Anterior cingulate cortex (tissue), 58 donors: ENCODE measurements at regions not wholly inside any gene's neighbourhood (a gene's known extent, or its start where the extent isn't known, plus 50 kb on each side); places are given as distances from the start of the nearest gene placed in this dataset.
A peak's percentile ranks its signal among the peaks of the same experiment; 100 is the strongest.

ENCODE experiments used
- DNase-seq, 58 donors: peaks; one replicate each; lab custom pipeline; 2025; lab: John Stamatoyannopoulos, UW

DNA sequence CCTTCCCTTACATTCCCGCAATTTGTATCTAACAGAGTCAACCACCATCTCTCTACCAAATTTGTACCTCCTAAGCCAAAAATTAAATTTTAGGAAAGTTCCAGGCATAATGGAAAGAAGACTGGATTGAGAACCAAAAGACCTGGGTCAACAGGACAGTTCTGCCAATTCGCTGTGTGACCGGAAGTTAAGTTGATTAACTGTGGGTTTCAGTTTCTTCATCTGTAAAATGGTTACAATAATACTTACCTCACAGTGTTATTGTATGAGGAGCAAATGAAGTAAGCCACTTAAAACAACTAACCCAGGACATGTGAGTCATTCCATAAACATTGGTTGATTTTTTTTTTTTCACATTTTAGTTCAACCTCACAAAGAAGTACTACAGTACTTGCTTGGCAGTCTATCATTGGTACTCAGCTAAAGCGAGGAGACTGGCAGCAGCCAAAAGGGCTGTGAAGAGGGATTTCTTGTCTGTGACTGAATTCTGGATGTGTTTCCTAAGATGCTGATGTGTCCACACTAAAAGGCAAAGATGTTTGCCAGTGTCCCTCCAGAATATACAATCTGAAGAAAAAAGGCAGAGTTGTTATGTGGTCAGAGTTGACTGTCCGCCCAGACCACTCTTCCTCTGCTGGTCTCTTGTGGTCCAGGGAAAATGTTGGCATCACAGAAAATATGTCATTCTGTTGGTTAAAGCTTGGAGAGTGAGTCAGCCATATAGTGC is 198.6 kb downstream of the TLE1 start:
- DNase-seq, result no peak

DNA sequence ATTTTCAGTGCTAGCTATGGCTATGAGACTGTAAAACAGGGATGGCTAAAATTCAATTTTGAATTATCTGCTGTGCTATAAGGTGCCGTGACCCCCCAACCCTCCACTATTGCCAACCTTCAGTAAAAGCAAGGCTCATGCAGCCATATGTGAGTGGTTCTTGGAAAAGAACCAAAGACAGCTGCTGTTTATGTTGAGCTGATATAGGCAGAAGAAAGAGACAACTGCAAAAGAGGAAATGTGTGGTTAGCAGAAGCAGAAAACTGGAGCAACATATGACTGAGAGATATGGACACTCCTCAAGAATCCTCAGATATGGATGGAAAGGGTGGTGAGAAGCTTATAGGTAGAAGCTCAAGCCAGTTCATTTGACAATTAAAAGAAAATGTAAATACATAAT is 200.3 kb downstream of the TLE1 start:
- peak in 2 of 58 donors; percentile 3 to 25 for DNase-seq

DNA sequence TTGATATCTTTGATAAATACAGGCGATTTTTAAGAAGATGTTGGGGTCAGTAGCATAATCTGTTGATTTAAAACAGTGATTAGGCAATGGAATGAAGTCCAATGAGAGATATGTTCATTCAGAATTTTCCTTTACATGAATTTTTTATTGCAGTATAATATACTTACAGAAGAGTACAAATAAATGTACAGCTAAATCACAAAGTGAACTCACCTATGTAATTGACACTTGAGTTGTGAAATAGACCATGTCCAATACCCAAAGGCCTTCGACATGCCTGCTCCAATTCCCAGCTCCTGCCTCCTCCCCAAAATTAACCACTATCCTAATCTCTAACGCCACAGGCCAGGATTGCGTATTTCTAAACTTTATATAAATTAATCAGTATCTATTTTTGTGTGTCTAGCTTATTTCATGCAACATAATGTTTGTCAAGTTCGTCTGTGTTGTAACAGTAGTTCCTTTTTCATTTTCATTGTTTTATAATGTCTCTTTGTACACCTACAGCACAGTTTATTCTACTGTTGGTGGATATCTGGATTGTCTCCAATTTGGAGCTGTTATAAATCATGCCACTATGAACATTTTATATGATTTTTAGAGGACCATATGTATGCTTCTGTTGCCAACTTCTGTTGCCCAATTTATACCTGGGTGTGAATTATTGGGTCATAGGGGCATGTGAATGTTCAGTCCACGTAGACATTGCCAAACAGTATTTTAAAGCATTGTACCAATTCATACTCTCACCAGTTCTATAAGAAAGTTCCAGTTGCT is 208.3 kb downstream of the TLE1 start:
- DNase-seq, result no peak

DNA sequence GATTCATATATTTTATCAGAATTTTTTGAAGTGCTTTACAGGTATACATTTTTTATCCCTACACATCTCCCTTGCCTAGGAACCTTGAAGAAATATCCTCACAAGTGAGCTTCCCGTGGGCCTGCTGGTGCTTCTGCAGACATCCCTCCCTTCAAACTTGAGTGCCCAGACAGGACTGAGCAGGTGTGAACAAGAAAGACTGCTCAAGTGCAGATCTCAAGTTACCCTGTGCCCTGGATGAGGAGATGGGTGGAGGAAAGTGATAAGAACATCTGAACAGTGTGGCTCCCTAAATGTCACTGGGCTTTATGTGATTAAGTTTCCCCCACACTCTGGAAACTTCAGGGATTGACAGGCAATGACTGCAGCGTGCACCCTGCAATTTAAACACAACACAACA is 209.8 kb downstream of the TLE1 start:
- DNase-seq, result no peak

DNA sequence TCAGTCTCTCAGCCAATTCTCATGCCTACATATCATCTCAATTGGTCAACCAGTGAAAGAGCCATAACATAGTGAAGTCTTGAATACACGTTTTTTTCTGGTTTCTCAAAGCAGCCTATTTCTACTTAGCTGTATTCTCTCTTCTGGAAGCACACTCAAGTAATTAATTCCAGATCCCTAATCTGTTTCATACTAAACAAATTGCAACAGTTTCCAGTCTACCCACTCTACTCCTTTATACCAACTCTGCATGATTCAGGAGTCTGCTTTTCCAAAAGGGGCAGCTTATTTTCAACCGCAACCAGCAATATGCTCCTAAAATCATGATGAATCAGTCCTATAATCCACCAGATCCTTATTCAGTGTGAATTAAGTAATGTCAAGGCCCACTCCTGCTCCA is 211.7 kb downstream of the TLE1 start:
- no peak for DNase-seq

DNA sequence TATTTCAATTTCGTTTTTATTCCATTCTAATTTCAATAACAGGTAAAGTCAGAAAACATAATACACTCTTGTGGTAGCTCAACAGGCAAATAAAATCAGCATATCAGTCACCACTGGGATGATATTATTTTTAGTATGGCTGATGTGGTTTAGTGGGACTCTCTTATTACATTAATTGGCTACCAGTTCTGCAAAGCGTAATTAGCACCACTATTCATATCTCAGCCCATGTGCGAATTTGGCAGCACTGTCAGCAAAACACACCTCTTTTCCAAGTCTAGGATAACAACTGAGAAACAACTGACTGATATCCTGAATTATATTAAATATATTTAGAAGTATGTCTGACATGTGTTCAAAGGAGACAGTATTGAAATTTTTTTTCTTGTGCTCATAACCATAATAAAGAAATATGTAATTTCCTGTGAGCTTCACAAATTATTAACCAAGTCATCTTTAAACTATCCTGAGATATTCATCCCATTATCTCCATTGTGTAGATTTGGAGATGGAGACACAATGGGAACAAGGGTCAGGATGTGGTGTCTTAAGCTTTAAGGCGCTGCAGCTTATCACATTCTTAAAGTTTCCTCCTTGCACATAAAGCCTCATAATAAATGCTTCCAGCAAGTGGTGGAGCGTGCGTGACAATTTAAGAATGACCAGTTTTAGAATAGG is 212.4 kb downstream of the TLE1 start:
- DNase-seq, result no peak

DNA sequence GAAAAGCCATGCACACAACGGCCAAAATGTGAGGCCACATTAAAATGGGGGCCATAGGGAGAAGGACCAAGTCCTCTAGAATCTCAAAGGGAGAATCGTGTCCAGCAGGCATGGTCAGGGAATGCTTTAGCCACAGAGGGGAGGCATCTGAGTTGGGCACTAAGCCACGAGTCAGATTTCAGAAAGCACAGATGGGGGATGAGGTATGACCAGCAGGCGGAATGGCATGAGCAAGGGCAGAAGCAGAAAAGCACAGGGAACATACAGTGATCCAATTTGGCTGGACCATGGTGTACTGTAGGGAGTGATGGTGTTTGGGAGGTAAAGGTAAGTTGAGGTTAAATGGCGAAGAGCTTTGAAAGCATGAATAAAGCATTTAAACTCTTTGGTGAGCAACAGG is 214.6 kb downstream of the TLE1 start:
- no peak for DNase-seq

DNA sequence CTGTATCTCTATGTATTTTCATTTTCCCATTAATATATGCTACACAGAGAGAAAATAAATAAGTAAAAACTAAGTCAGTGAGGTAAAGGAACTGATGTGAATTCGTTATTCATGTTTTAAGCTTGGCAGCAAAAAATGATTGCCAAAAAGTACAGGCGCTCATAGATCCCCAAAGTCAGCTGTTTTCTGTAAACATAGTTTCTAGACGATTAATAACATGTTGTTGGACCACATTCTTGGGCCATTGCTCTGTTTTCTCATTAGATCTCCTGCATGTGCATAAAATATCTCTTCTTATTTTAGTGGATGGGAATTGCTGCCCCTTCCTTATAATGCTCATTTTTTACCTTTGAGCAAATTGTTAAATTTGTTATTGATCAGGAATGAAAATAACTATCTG is 215.2 kb downstream of the TLE1 start:
- DNase-seq, result no peak

DNA sequence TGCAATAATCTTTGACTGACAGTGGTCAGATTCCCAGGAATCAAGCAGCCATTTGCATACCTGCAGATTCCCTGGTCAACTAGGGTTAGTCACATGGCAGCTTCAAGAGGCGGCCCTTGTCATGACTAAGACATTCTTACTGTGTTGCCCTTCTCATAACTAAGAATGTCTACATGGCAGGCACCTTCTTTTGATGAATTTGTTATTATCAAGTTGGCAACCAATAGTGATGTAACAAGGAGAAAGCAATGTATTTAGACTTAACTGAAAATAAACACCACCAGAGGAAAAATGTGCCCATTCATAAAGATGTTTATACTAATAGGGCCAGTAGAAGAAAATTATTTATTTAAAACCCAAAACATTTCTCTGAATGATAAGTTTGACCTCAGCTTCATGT is 215.6 kb downstream of the TLE1 start:
- DNase-seq, result no peak

DNA sequence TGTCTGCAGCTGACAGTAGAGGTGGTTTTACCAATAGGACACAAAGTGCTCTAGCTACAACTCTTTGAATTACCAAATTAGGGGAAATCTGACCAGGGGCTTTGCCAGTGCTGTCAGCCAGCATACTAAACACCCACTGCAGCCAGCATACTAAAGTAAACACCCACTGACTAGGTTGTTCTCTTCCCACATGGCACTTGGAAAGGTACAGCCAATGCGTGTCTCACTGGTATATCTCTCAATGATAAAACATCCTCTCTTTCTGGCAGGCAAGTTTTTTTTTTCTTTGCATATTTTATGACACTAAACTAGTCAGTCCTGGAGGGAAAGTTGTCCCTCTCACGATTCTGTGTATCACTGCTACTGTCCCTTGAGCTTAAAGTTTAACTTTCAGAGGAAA is 216.1 kb downstream of the TLE1 start:
- peak in 6 of 58 donors; percentile 0 to 57 (median 24) for DNase-seq

DNA sequence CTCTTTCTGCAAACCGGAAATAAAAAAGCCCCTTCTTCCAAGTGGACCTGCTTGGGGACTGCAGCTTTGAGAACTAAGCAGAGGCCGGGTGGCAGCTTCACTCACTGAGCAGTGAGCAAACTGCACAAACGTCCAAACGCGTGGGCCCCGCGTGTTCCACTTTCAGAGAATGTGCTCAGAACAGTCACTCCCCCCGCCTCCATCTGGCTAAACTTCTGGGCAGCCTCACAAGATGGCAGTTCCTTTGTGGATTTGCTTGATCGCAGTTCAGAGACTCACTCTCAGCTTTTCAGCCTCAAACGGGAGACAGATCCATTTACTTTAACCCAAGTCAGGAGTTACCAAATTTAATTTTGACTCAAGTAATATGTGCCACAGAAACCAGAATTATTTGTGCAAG is 216.6 kb downstream of the TLE1 start:
- peak in 46 of 58 donors; percentile 2 to 86 (median 44) for DNase-seq

DNA sequence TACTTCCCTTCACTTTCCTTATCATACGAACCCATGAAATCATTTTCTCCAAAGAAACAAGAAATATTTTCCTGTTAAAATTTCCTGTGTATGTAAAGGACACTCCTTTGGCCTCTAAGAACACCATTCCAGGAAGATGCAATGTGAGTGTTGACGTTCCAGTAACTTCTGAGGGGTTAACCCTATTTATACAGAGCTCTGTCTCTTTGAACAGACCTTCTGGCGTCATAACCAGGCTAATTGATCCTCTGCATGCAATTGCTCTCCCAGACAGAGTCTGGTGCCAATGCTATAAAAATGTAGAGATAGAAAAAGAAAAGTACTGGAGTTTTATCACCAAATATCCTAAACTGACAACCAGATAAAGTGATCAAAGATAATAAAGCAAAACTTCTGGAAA is 218.5 kb downstream of the TLE1 start:
- DNase-seq, result no peak

DNA sequence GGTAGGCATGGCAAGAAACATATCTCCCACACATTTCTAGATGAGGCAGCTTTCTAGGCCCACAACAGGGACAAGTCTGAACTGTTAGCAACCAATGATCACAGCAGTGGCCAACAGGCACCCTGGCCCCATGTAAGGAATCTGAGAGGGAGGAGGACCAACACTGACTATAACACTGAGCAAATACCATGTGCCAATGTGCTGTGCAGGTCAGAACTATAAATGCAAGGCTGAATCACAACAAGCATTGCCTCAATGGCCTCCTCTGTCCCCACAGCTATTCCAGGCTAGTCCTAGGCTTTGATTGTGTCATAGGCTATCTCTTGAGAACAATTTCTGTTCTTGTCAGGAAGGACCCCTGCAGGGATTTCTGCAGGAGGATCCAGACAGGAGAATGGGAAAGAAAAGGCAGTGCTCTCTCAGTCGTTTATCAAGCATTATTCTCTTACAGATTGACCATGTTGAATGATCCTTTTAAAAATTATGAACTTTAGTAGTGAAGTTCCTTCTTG is 221.2 kb downstream of the TLE1 start:
- DNase-seq, result no peak

DNA sequence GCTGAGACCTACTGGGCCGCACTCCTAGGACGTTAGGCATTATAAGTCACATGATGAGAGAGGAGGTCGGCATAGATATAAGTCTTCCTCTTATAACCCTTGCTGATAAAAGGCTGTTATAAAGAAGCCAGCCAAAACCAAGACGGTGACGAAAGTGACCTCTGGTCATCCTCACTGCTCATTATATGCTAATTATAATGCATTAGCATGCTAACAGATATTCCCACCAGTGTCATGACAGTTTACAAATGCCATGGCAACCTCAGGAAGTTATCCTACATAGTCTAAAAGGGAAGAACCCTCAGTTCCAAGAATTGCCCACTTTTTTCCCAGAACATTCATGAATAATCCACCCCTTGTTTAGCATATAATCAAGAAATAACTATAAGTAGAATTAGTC is 222.4 kb downstream of the TLE1 start:
- DNase-seq, result no peak

DNA sequence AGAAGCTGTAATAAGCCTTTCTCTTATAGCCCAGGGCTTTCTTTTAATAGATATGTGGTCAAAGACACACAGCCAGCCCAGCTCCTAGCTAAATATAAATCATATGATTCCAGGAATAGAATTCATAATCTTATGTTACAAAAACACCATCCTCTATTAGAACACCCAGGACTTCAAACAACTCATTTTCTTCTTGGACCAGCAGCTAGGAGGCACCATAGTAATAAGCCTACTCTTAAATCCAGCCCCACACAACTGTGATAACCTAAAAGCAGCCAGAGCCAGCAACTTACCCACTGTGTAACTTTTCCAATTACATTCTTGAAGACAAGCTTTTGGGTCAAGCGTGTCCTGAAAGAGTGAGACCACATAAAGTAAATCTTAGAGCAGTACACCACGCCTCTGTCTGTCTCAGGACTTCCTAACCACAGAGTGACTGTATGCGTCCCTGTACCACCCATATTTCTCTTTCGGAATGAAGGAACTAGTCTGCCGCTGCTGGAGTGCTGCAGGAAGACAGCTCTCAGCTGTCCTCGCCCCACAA is 223.8 kb downstream of the TLE1 start:
- no peak for DNase-seq

DNA sequence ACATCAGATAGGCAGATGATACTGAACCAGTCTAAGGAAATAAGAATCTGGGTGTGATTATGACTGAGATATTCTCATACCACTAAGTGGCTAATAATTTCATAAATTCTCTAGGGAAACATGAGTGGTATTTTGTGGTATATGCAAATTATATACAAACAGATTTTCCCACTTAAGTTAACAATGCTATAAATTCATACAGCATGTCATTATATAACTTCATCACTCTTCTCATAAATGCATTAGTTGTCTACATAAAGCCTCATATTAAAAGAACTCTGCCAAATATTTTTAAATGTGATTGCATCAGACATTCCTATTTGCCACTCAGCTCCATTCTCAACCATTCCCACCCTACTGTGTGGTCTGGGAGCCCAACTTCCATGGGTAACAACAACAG is 226.5 kb downstream of the TLE1 start:
- DNase-seq, result no peak

DNA sequence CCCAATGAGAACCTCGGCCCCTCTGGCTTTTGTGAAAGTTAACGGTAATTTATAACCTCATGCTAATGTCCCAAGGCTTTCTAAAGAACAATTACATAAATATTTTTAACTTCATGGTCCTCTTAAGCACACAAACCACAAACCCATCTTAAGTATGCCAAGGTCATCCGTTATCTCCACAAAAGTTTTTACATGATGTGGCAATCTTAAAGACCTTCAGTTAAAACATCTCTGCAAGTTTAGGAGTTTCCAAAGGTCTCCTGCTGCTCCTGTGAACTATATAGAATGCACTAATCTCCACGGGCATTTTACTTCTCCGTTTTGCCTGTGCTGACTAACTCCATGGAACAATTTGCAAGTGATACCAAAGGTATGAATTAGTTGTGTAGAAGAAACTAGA is 228.2 kb downstream of the TLE1 start:
- no peak for DNase-seq

DNA sequence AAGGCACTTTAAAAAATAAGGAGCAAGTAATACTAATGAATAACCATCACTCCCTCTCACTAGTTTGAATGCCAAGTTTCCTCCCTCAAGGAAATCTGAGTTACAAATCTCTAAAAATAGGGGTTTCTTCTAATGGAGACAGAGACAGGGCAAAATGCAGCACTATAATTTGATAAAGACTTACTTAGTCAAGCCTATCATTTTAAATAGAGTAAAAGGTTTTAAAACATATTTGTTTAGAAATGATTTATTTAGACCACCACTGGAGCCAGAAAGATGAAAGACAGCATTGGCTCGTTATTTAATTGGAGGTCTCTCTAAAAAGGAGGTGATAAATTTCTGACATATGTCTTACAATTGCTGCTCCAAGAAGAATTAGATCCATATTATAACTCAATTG is 228.7 kb downstream of the TLE1 start:
- no peak for DNase-seq

DNA sequence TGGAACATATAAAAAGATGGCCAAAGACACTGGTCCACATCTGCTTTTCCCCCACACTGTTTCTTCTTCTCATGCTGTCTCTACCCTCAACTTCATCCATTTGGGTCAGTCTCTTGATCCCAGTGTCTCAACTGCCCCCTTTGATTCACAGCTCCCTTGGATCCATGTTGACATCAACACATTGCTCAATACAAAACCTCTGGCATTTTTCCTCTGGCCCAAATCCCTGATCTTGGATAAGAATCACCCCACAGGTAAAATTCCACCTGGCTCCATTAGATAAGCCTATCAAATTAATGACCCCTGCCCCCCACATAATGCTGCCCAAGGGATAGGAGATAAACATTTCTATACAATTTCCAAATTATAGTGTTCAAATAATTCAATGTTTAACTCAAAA is 229.8 kb downstream of the TLE1 start:
- no peak for DNase-seq

DNA sequence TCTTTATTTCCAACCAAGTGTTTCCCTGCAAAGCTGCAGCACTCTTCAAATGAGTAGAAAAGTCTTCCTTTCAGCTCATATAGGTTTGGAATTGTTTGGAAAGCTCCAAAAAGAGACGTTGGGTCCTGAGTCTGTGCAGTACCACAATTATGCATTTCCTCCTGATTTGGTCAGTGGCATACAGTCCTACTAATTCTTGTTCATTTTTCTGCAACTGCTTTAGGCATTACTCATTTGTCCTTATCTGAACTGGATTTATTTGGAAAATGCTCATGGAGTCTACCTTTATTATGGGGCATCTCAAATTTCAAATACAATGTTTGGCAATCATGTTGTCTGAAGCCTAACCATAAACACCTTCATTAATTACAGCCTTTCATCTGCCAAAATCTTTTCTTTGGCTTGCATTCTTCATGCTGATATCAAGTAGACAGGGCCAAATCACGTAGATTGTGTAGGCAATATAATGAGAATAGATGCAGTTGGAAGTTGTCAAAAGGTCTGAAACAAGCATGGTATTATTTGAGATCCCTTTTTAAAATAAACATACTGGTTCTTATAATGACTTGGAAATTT is 232.8 kb downstream of the TLE1 start:
- no peak for DNase-seq
